ENCODE measurements at regions not wholly inside any gene's neighbourhood (a gene's known extent, or its start where the extent isn't known, plus 50 kb on each side); places are given as distances from the start of the nearest gene placed in this dataset.

DNA sequence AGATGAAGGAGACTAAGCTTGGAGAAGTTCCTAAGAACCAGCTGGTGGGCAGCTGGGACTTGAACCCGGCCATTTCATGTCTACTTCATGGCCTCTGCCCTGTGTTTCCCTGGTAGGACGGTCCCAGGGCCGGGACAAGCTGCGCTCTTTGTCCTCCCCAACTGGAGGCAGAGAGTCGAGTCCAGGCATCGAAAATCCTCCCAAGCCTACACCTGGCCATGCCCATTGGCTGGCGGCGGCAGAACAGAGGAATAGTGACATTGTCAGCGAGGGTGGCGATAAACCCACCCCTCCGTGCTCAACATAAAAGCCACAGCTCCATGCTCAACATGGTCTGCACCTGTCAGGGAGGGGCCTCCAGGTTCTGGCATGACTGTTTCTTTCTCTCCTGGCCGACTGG is 77.7 kb downstream of the RBFOX3 start:
- no peaks in the 10 kb centered on the region for H3K9me3 Mint-ChIP-seq
- no peaks in the 10 kb centered on the region for H3K27me3 Mint-ChIP-seq (ENCODE audit: low read depth)
- H3K36me3 Mint-ChIP-seq (ENCODE audit: low read depth), result no peaks in the 10 kb centered on the region
- H3K27ac Mint-ChIP-seq, result no peak overlapping the region
- H3K4me3 Mint-ChIP-seq, result no peak overlapping the region
- no peaks in the 10 kb centered on the region for H3K4me1 Mint-ChIP-seq (ENCODE audit: low read depth)

DNA sequence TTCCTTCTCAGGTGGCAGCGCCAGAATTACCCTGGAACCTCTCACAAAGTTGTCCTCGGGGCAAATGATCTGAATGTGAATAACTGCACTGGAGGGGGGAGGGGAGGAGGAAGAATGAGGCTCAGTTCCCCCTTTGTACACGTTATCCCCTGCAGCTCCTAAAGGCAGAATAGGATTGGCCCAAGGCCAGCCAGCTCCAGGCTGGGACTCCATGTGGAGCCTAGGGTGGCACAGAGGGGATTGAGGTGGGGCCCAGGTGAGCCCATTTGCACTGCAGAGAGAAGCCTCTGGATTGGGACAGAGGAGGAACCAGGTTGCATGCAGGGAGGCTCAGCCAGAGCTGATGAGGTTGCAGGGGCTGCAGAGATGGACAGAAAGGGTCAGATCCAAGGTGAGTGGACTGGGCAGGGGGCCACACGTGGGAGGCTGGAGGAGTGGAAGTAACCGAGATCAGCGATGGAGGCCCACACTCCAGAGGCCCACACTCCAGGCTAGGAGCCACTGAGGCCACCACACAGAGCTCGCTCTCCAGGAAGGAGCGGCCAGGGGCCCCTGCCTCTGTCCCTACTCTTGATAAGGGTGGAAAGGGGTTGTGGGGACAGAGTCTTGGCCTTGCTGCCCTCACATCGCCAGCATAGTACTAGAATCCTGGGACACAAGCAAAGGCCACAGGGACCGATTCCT is 78.6 kb downstream of the RBFOX3 start:
- no peak overlapping the region for H3K4me3 Mint-ChIP-seq
- H3K36me3 Mint-ChIP-seq (ENCODE audit: low read depth), result no peaks in the 10 kb centered on the region
- no peaks in the 10 kb centered on the region for H3K4me1 Mint-ChIP-seq (ENCODE audit: low read depth)
- no peak overlapping the region for H3K27ac Mint-ChIP-seq
- no peaks in the 10 kb centered on the region for H3K9me3 Mint-ChIP-seq
- H3K27me3 Mint-ChIP-seq (ENCODE audit: low read depth), result no peaks in the 10 kb centered on the region

DNA sequence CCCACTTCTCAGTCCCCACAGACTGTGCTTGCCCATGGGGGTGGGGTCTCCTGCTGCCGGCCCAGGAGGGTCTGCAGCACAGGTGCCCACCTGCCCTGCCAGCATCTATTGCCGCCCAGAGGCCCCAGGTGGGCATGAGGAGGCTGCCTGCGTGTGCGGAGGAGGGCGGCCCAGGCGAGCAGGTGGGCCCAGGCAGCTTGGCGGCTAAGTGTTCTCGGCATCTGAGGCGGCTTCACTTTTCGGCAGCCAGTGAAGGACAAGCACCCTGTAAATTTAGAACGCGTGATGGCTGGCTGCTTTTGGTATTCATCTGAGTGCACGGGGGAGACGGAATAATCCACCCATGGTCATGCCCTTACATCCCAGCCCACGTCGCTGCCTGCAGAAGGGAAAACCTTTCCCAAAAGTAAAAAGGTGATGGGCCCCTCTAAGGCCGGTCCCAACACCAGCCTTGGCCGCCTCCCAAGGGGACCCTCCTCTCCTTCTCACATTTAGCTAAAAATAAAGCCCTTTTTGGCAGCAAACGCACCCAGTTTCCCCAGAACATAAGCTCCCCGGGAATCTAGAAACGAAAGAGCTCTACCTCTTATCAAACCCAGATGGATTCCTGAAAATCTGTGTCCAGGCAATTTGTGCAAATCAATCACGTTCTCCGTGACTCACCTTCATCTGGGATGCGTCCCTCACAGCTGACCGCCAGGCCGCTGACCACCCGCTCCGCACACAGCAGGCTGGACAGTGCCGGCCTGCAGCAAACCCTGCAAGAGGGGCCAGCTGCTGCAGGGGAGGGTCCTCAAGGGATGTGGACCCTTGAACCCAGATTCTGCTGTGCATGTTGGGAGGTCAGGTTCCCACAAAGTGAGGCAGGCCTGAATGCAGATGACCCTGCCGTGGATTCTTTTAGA is 79.4 kb downstream of the RBFOX3 start:
- H3K36me3 Mint-ChIP-seq (ENCODE audit: low read depth), result no peaks in the 10 kb centered on the region
- H3K4me1 Mint-ChIP-seq (ENCODE audit: low read depth), result no peaks in the 10 kb centered on the region
- H3K9me3 Mint-ChIP-seq, result no peaks in the 10 kb centered on the region
- H3K4me3 Mint-ChIP-seq, result no peak overlapping the region
- no peaks in the 10 kb centered on the region for H3K27me3 Mint-ChIP-seq (ENCODE audit: low read depth)
- no peak overlapping the region for H3K27ac Mint-ChIP-seq

DNA sequence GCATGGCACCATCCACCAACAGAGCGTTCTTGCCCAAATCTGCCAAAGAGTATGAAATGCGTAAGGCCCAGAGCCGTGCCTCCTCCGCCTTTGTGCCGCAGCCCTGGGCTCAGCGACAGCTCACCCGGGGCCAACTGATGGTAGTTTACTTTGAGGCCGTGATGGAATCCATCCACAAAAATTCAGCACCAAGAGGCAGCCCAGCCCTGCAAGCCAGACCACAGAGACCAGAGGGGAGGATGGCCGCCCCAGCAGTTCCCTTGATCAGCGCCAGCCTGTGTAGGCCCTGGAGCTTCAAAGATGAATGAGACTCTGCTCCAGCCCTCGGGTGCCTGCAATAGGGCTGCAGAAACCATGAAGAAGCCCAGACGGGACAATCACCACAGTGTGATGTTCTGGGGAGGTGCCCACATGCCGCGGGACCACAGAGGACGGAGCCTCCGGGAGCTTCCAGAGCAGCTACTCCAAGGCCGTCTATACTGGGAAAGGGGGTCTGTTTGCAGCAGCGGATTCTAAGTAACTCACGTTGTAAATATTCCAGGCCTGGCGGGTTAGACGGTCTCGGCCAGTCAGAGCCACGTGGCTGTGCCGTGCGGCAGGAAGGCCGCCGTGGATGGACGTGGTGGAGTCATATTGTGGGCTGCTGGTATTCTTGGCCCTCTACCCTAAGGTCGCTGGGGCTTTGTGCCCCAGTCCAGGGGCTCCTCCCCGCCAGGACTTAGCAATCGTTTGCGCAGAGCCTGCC is 80.3 kb downstream of the RBFOX3 start:
- no peak overlapping the region for H3K4me3 Mint-ChIP-seq
- no peaks in the 10 kb centered on the region for H3K36me3 Mint-ChIP-seq (ENCODE audit: low read depth)
- no peak overlapping the region for H3K27ac Mint-ChIP-seq
- H3K4me1 Mint-ChIP-seq (ENCODE audit: low read depth), result no peaks in the 10 kb centered on the region
- peaks cover under 1% of the 10 kb centered on the region for H3K27me3 Mint-ChIP-seq (ENCODE audit: low read depth)
- H3K9me3 Mint-ChIP-seq, result no peaks in the 10 kb centered on the region

DNA sequence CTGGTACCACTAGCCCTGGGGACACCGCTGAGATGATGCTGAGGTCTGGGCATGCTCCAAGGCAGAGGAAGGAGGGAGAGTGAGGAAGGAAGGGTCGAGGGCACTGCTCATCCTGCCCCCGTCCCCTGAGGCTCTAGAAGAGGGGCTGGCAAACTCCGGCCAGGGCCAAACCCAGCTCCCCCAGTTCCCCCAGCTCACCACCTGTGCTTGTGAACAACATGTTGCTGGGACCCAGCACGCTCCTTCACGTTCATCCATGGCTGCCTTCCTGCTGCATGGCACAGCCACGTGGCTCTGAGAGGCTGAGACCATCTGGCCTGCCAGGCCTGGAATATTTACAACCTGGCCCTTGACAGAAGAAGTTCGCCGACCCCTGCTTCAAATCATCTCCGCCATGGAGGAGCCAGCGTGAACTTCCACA is 81.2 kb downstream of the RBFOX3 start:
- no peaks in the 10 kb centered on the region for H3K4me1 Mint-ChIP-seq (ENCODE audit: low read depth)
- H3K9me3 Mint-ChIP-seq, result no peaks in the 10 kb centered on the region
- H3K27ac Mint-ChIP-seq, result no peak overlapping the region
- peaks cover 3% of the 10 kb centered on the region for H3K27me3 Mint-ChIP-seq (ENCODE audit: low read depth)
- no peak overlapping the region for H3K4me3 Mint-ChIP-seq
- H3K36me3 Mint-ChIP-seq (ENCODE audit: low read depth), result no peaks in the 10 kb centered on the region

DNA sequence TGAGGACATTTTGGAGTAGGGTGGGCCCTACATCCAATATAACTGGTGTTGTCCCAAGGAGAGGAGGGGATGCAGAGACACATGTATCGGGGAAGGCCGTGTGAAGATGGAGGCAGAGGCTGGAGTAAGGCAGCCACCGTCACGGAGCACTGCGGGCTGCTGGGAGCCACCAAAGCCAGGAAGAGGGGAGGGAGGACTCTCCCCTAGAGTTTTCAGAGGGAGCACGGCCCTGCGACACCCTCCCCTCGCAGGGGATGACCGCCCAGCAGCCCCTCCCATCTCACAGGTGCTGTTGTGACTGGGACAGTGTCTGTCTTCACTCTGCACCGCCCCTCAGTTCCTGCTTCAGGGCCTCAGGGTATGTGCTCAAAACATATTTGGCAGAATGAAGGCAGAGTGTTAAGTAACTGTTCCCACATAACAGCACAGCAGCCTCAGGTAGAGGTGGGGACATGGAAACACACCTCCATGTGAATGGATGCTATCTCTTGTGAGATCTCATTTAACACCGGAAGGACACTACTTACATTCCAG is 82.2 kb downstream of the RBFOX3 start:
- Mint-ChIP-seq H3K27ac (no peak overlapping the region), H3K27me3 (ENCODE audit: low read depth) (peaks cover 3% of the 10 kb centered on the region), H3K4me1 (ENCODE audit: low read depth) (no peaks in the 10 kb centered on the region), H3K9me3 (no peaks in the 10 kb centered on the region), H3K36me3 (ENCODE audit: low read depth) (no peaks in the 10 kb centered on the region), H3K4me3 (no peak overlapping the region)

DNA sequence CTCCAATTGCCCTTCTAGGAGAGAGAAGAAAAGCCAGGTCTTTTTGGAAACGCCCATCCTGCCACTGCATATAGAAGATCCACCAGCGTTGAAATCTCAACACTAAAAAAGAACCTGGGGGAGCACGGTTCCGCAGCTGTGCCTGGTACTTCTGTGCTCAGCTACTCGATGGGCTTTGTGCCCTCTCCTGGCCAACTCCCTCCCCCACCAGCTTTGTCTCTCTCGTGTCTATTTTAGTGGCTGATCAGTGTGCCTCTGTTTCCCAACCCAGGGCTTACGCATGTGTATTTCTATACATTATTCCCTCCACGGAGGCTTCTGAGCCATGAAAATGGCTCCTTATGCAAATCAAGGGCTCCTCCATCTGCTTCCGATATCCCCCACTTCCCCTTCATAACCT is 83.5 kb downstream of the RBFOX3 start:
- no peaks in the 10 kb centered on the region for H3K36me3 Mint-ChIP-seq (ENCODE audit: low read depth)
- no peak overlapping the region for H3K4me3 Mint-ChIP-seq
- no peaks in the 10 kb centered on the region for H3K4me1 Mint-ChIP-seq (ENCODE audit: low read depth)
- H3K27ac Mint-ChIP-seq, result no peak overlapping the region
- H3K27me3 Mint-ChIP-seq (ENCODE audit: low read depth), result peaks cover 8% of the 10 kb centered on the region
- H3K9me3 Mint-ChIP-seq, result no peaks in the 10 kb centered on the region

DNA sequence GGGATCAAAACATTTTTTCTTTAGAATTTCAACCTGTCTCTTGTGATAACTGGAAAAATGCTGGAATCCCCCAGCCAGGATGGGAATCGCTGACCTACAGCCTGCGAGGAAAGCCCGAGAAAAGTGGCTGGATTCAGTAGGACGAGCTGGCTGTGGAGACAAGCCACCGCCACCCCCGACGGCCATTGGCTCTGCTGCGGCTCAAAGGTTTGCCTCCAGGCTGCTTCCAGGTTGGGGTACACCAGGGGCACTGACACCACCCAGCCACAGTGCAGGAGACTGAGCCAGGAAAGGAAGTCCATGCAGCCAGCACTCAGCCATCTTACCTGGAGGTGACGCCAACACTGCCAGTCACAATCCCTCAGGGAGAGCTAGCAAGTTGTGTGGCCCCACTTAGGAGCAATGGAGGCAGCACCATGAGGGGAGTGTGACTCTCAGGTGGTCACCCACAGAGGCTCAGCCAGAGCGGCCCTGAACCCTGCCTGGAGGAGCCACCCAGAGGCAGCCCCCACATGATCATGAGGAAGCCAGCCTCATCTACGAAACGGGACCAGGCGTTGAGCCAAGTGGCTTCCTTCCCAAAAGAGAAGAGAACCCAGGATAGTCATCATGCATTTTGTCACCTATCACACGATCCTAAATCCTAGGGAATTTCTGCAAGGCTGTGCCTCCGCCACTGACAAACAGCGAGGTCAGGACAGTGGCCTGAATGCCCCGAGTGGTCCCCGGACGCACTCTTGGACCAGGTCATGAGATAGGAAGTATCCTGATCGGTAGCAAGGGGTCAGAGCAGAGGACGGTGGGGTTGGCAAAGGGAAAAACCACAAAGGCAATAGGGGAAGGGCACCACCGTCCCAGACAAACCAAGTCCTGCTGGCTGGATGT is 84.8 kb downstream of the RBFOX3 start:
- no peak overlapping the region for H3K27ac Mint-ChIP-seq
- H3K9me3 Mint-ChIP-seq, result no peaks in the 10 kb centered on the region
- H3K27me3 Mint-ChIP-seq (ENCODE audit: low read depth), result peaks cover 8% of the 10 kb centered on the region
- no peaks in the 10 kb centered on the region for H3K4me1 Mint-ChIP-seq (ENCODE audit: low read depth)
- no peak overlapping the region for H3K4me3 Mint-ChIP-seq
- H3K36me3 Mint-ChIP-seq (ENCODE audit: low read depth), result no peaks in the 10 kb centered on the region

DNA sequence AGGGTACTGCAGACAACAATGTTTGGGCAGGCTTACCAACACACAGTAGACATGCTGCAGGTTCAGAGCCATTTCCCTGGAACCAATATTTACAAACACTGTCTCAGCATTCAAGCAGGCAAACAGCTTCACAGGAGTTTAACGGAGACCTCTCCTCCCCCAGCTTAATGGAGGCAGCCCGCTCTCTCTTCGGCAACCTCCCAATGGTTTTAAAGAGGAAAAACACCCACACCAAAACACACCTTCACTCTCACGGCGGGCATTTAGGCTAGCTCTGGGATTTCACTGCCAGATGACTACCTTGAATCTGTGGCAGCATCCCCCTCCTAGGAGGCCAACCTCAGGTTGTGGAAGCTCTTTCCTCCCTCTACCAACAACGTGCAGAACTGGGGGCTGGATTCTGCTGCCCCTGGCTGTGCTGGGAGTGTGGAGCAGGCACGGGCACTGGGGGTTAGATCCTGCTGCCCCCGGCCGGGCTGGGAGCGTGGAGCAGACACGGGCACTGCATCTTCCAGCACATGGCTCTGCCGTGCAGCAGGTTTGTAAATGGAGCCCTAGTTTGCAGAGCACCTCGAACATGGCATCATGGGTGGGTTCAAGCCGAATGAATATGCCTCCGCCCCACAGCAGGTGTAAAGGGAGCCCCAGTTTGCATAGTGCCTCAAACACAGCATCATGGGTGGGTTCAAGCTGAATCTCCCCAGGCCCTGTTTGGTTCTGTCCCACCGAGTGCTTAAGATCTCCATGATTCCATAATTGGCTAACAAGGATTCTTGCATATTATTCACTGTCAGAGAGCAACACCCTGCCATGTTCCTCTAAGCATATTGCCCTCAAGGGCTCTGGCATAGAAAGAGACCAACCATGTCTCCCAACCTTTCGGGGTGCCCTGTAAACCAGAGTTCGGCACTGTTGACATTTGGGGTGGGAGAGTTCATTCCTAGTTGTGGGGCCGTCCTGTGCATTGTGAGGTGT is 86.4 kb downstream of the RBFOX3 start:
- Mint-ChIP-seq H3K36me3 (ENCODE audit: low read depth) (no peaks in the 10 kb centered on the region), H3K27ac (no peak overlapping the region), H3K4me1 (ENCODE audit: low read depth) (no peaks in the 10 kb centered on the region), H3K9me3 (no peaks in the 10 kb centered on the region), H3K27me3 (ENCODE audit: low read depth) (peaks cover 8% of the 10 kb centered on the region), H3K4me3 (no peak overlapping the region)

DNA sequence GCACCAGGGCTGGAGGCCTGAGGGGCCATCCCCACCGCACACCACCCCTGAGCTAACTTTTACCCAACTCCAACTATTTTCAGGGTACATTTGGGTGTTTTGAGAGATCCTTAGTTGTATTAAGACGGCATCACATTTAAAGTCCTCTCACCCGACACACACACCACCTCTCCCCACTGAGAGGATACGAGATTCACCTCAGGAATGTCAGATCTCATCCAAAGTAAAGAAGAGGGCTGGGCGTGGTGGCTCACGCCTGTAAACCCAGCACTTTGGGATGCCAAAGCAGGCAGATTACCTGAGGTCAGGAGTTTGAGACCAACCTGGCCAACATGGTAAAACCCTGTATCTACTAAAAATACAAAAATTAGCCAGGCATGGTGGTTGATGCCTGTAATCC is 88.4 kb downstream of the RBFOX3 start:
- no peaks in the 10 kb centered on the region for H3K36me3 Mint-ChIP-seq (ENCODE audit: low read depth)
- H3K4me3 Mint-ChIP-seq, result no peak overlapping the region
- H3K9me3 Mint-ChIP-seq, result no peaks in the 10 kb centered on the region
- H3K4me1 Mint-ChIP-seq (ENCODE audit: low read depth), result no peaks in the 10 kb centered on the region
- H3K27me3 Mint-ChIP-seq (ENCODE audit: low read depth), result peaks cover 12% of the 10 kb centered on the region
- H3K27ac Mint-ChIP-seq, result no peak overlapping the region

DNA sequence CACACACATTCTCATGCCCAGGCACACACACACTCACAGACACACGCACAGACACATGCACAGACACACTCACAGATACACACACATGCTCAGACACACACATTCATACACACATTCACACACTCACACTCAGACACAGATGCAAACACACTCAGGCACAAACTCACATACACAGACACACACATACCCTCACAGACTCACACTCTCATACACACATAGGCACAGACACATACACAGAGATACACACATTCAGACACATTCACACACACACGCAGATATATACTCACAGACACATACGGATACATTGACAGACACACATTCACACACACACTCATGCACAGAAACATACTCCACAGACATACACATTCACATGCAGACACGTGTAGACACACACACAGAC is 89.6 kb downstream of the RBFOX3 start:
- H3K4me3 Mint-ChIP-seq, result no peak overlapping the region

DNA sequence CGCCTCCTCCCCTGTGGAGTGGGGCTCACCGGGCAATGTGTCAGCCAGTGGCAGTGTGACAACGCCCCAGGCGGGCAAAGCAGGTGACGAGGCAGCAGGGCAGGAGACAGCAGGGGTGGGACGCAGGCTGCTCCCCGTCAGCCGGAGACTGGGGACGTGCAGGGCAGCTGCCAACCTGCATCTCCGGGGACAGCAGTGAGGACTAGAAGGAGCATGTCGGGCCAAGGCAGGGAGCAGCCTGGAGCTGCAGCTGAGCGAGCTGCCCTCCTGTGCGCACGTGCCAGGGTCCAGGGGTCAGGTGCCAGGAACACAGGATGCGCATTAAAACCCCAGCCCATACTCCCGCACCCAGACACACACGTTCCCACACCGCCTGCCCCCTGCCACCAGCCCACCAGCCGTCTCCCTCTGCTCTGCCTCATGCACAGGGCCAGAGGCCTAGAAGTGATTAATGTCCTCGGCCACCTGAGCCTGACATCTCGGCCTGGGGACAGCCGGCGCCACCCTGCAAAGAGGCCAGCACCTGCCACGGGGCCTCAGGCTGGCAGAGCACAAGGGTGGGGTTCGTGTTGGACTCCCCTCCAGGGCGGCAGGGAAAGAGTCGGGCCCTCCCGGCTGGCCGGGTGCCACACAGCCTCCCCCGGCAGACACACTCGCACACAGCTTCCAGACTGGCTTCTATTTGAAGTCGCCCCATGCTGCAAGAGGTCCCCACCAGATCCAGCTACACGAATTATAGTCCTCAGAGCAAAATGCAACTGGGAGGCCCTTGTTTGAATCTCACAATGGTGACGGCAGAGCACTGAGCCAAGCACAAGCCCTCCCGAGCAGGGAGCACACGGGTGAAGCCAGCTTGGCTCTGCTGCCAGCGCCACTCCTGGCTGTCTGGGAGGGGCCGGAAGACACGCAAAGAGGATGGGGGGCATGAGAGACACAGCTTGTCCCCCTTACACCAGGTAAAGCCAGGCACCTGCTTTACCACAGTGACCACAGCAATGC is 90.4 kb downstream of the RBFOX3 start:
- Mint-ChIP-seq H3K4me3 (no peak overlapping the region), H3K4me1 (ENCODE audit: low read depth) (no peaks in the 10 kb centered on the region), H3K27me3 (ENCODE audit: low read depth) (peaks cover 11% of the 10 kb centered on the region), H3K9me3 (no peaks in the 10 kb centered on the region), H3K27ac (no peak overlapping the region), H3K36me3 (ENCODE audit: low read depth) (no peaks in the 10 kb centered on the region)

More for the DNA sequence above, 89.6 kb downstream of the RBFOX3 start:
- Mint-ChIP-seq H3K4me1 (ENCODE audit: low read depth) (no peaks in the 10 kb centered on the region), H3K9me3 (no peaks in the 10 kb centered on the region), H3K27ac (no peak overlapping the region), H3K36me3 (ENCODE audit: low read depth) (no peaks in the 10 kb centered on the region), H3K27me3 (ENCODE audit: low read depth) (peaks cover 12% of the 10 kb centered on the region)

All from T-helper 1 cell treated with Interleukin-12 subunit alpha and Interleukin-12 subunit beta and Interleukin-4 antibody, amounts not matched to agents 30 μg/mL and 1 μg/mL, for 36 hours (primary cell).